Endodermal cell (in vitro differentiated cells): ENCODE measurements at regions not wholly inside any gene's neighbourhood (a gene's known extent, or its start where the extent isn't known, plus 50 kb on each side); places are given as distances from the start of the nearest gene placed in this dataset.

Experiments used
- DNase-seq: peaks from one replicate; pipeline ENCODE4 v3.0.0-alpha.2; 2017
- H3K27ac ChIP-seq: 2 replicates; pipeline ENCODE4 v1.5.1; 2013; ENCODE audit warnings: mild to moderate bottlenecking, low read depth, low read length, moderate library complexity
- H3K27me3 ChIP-seq: 2 replicates; pipeline ENCODE4 v1.6.1; 2013; ENCODE audit warnings: mild to moderate bottlenecking, low read length, moderate library complexity; ENCODE audit not compliant: insufficient read depth, control insufficient read depth, poor library complexity, severe bottlenecking
- H3K36me3 ChIP-seq: 2 replicates; pipeline ENCODE4 v1.7.0; 2013; ENCODE audit warnings: mild to moderate bottlenecking, low read length, moderate library complexity; ENCODE audit not compliant: control insufficient read depth, insufficient read depth
- H3K4me1 ChIP-seq: one replicate; pipeline ENCODE4 v1.7.0; 2013; ENCODE audit warnings: low read length; ENCODE audit not compliant: control insufficient read depth, insufficient read depth
- H3K4me3 ChIP-seq: 2 replicates; pipeline ENCODE4 v1.5.1; 2013; ENCODE audit warnings: mild to moderate bottlenecking, low read length, moderate library complexity
- H3K9ac ChIP-seq: 2 replicates; pipeline ENCODE4 v1.6.1; 2013; ENCODE audit warnings: mild to moderate bottlenecking, low read length, moderate library complexity; ENCODE audit not compliant: poor library complexity, severe bottlenecking; ENCODE audit errors: extremely low read depth
- H3K9me3 ChIP-seq: 2 replicates; pipeline ENCODE4 v1.6.1; 2013; ENCODE audit warnings: mild to moderate bottlenecking, low read length, moderate library complexity; ENCODE audit not compliant: control insufficient read depth
- H3K27ac Mint-ChIP-seq: 2 replicates; pipeline ENCODE4 v1.8.0; 2020; ENCODE audit warnings: mixed read lengths
- H3K27me3 Mint-ChIP-seq: 2 replicates; pipeline ENCODE4 v1.8.0; 2021; ENCODE audit warnings: mild to moderate bottlenecking, mixed read lengths; ENCODE audit not compliant: insufficient read depth
- H3K36me3 Mint-ChIP-seq: 2 replicates; pipeline ENCODE4 v1.8.0; 2020; ENCODE audit warnings: low read depth, mixed read lengths
- H3K4me1 Mint-ChIP-seq: 2 replicates; pipeline ENCODE4 v1.8.0; 2020; ENCODE audit warnings: mixed read lengths
- H3K4me3 Mint-ChIP-seq: 2 replicates; pipeline ENCODE4 v1.8.0; 2020; ENCODE audit warnings: mild to moderate bottlenecking, moderate library complexity, mixed read lengths
- H3K9me3 Mint-ChIP-seq: 2 replicates; pipeline ENCODE4 v1.8.0; 2020; ENCODE audit warnings: mild to moderate bottlenecking, mixed read lengths
- WGBS, 2 experiments: methylation state at CpG; one replicate each; pipeline versions ENCODE4 v1.1.5 to v1.1.7; 2013; ENCODE audit warnings: missing lambda C conversion rate in 2 of 2, mixed read lengths in 1 of 2; ENCODE audit not compliant: insufficient coverage in 1 of 2, insufficient read length in 1 of 2; 5-methylcytosine and 5-hydroxymethylcytosine counted together
- TF ChIP-seq, protein P1 (sequence below): fragments of 200-600 bp; sonication (generic); conservative IDR thresholded peaks from 2 replicates; pipeline ENCODE4 v1.5.0; 2021; ENCODE audit warnings: antibody characterized with exemption, mild to moderate bottlenecking

DNA sequence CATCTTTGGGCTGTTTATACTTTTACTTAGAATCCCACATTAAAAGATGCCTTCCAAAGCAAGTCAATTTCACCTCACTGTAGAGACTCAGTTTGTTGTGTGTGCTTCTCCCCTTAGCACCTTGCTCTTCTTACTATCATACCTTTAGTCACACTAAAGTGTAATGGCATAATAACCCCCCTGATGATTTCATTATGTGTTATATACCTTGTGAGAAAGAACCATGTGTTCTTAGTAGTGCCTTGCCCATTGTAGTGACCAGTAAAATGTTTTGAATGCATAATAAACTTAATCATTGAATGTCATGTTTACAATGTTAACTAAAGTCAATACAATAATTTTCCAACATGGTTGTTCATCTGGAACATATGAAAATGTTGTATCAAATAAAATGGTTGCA, 1621.9 kb downstream of the PCDH7 start:
- no peaks in the 10 kb centered on the region for H3K36me3 ChIP-seq
- no peak overlapping the region for H3K9ac ChIP-seq
- H3K4me3 ChIP-seq, result no peak overlapping the region
- DNase-seq, result no peak
- no peaks in the 10 kb centered on the region for H3K36me3 Mint-ChIP-seq
- TF ChIP-seq, protein P1, sequence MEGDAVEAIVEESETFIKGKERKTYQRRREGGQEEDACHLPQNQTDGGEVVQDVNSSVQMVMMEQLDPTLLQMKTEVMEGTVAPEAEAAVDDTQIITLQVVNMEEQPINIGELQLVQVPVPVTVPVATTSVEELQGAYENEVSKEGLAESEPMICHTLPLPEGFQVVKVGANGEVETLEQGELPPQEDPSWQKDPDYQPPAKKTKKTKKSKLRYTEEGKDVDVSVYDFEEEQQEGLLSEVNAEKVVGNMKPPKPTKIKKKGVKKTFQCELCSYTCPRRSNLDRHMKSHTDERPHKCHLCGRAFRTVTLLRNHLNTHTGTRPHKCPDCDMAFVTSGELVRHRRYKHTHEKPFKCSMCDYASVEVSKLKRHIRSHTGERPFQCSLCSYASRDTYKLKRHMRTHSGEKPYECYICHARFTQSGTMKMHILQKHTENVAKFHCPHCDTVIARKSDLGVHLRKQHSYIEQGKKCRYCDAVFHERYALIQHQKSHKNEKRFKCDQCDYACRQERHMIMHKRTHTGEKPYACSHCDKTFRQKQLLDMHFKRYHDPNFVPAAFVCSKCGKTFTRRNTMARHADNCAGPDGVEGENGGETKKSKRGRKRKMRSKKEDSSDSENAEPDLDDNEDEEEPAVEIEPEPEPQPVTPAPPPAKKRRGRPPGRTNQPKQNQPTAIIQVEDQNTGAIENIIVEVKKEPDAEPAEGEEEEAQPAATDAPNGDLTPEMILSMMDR, result no peak
- no peak overlapping the region for H3K27ac ChIP-seq
- H3K4me1 ChIP-seq, result peaks cover 6% of the 10 kb centered on the region
- no peaks in the 10 kb centered on the region for H3K9me3 Mint-ChIP-seq
- H3K4me1 Mint-ChIP-seq, result peaks cover 9% of the 10 kb centered on the region
- H3K27me3 Mint-ChIP-seq, result no peaks in the 10 kb centered on the region
- no peak overlapping the region for H3K27ac Mint-ChIP-seq
- no peaks in the 10 kb centered on the region for H3K9me3 ChIP-seq
- no peak overlapping the region for H3K4me3 Mint-ChIP-seq
- no peaks in the 10 kb centered on the region for H3K27me3 ChIP-seq

DNA sequence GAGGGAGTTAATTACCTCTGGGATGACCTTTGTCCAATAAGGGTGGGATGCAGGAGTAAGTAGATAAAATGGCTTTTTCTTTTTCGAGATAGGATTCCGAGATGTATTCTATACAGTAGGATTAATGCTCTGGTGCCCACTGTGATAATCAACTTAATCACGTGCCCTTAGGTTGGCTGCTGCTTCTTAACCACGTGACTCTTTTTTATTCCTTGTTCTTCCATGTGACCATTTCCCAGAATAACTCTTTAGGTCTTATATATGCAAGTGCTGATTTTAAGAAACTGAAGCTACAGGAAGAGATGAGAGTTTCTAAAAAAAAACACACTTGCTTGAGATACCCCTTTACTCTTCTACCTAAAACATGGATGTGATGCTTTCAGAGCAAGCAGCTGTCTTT, 1628.9 kb downstream of the PCDH7 start:
- Histone ChIP-seq H3K9ac (no peak overlapping the region), H3K9me3 (no peaks in the 10 kb centered on the region), H3K27ac (no peak overlapping the region), H3K4me1 (no peaks in the 10 kb centered on the region), H3K27me3 (no peaks in the 10 kb centered on the region), H3K4me3 (no peak overlapping the region), H3K36me3 (no peaks in the 10 kb centered on the region)
- H3K9me3 Mint-ChIP-seq, result no peaks in the 10 kb centered on the region
- H3K36me3 Mint-ChIP-seq, result no peaks in the 10 kb centered on the region
- H3K4me1 Mint-ChIP-seq, result no peaks in the 10 kb centered on the region
- no peak overlapping the region for H3K4me3 Mint-ChIP-seq
- no peaks in the 10 kb centered on the region for H3K27me3 Mint-ChIP-seq
- H3K27ac Mint-ChIP-seq, result no peak overlapping the region
- no peak for DNase-seq
- WGBS, 2 experiments, result 91 to 97% methylated on average over 4 of the region's 4 CpGs
- TF ChIP-seq, protein P1, result no peak

DNA sequence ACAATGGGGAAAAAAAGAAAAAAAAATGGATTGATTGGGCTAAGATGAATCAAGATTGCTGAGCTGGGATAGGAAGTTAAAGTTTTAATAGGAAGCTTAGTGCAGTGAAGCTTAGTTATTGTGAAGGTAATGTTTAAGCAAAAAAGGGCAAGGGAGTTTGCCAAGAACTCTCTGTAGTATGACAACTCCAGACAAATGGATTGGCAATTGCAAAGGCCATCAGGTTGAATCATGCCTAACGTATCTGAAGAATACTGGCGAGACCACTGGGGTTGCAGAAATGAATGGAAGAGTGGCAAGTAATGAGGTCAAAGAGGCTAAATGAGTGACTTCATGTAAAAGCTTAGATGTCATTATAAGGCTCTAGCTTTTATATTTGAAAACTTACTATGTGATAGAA, 1654.0 kb downstream of the PCDH7 start:
- no peaks in the 10 kb centered on the region for H3K9me3 Mint-ChIP-seq
- Histone ChIP-seq H3K27ac (no peak overlapping the region), H3K4me1 (no peaks in the 10 kb centered on the region), H3K9ac (no peak overlapping the region), H3K9me3 (no peaks in the 10 kb centered on the region), H3K27me3 (no peaks in the 10 kb centered on the region), H3K36me3 (no peaks in the 10 kb centered on the region), H3K4me3 (no peak overlapping the region)
- TF ChIP-seq, protein P1, result no peak
- no peak overlapping the region for H3K27ac Mint-ChIP-seq
- H3K27me3 Mint-ChIP-seq, result no peaks in the 10 kb centered on the region
- no peak for DNase-seq
- no peaks in the 10 kb centered on the region for H3K36me3 Mint-ChIP-seq
- H3K4me3 Mint-ChIP-seq, result no peak overlapping the region
- 93 to 94% methylated on average over 2 of the region's 2 CpGs for WGBS, 2 experiments
- H3K4me1 Mint-ChIP-seq, result no peaks in the 10 kb centered on the region
